ENCODE measurements at regions not wholly inside any gene's neighbourhood (a gene's known extent, or its start where the extent isn't known, plus 50 kb on each side); places are given as distances from the start of the nearest gene placed in this dataset.
"Not testable (repeated sequence)": the region's sequence is repeated elsewhere in the genome, so short reads cannot be mapped to it uniquely, and the experiment has no call there.

GRCh38 chr7:156516791-156517378, 123.7 kb upstream of the RNF32 start:
- intact Hi-C loops (cut with micrococcal nuclease): no loop called here

- intact Hi-C loops (cut with micrococcal nuclease): no loop called here
Observed at GRCh38 chr7:156515911-156516790, 124.4 kb upstream of the RNF32 start.

- intact Hi-C loops (cut with micrococcal nuclease): no loop called here
Observed at GRCh38 chr7:156514851-156515250, 125.7 kb upstream of the RNF32 start.

GRCh38 chr7:156511426-156511825, 129.1 kb upstream of the RNF32 start:
- intact Hi-C loops (cut with micrococcal nuclease): no loop called here

GRCh38 chr7:156510966-156511365, 129.6 kb upstream of the RNF32 start:
- intact Hi-C loops (cut with micrococcal nuclease): no loop called here

- intact Hi-C loops (cut with micrococcal nuclease): no loop called here
Observed at GRCh38 chr7:156509216-156509615, 131.4 kb upstream of the RNF32 start.

- intact Hi-C loops (cut with micrococcal nuclease): no loop called here
Observed at GRCh38 chr7:156505876-156506275, 134.7 kb upstream of the RNF32 start.

- intact Hi-C loops (cut with micrococcal nuclease): no loop called here
Observed at GRCh38 chr7:156504687-156505545, 135.7 kb upstream of the RNF32 start.

- intact Hi-C loops (cut with micrococcal nuclease): no loop called here
Observed at GRCh38 chr7:156504006-156504405, 136.6 kb upstream of the RNF32 start.

GRCh38 chr7:156503196-156503595, 137.4 kb upstream of the RNF32 start:
- intact Hi-C loops (cut with micrococcal nuclease): no loop called here

GRCh38 chr7:156501815-156502214, 138.8 kb upstream of the RNF32 start:
- intact Hi-C loops (cut with micrococcal nuclease): not testable (repeated sequence)

- intact Hi-C loops (cut with micrococcal nuclease): no loop called here
Observed at GRCh38 chr7:156499247-156499881, 141.2 kb upstream of the RNF32 start.

GRCh38 chr7:156497776-156498509, 142.6 kb upstream of the RNF32 start:
- intact Hi-C loops (cut with micrococcal nuclease): no loop called here

GRCh38 chr7:156496865-156497264, 143.7 kb upstream of the RNF32 start:
- intact Hi-C loops (cut with micrococcal nuclease): no loop called here

- intact Hi-C loops (cut with micrococcal nuclease): no loop called here
Observed at GRCh38 chr7:156496363-156496769, 144.2 kb upstream of the RNF32 start.

- intact Hi-C loops (cut with micrococcal nuclease): no loop called here
Observed at GRCh38 chr7:156494960-156495359, 145.6 kb upstream of the RNF32 start.

GRCh38 chr7:156493942-156494341, 146.6 kb upstream of the RNF32 start:
- intact Hi-C loops (cut with micrococcal nuclease): no loop called here

GRCh38 chr7:156492170-156492569, 148.4 kb upstream of the RNF32 start:
- intact Hi-C loops (cut with micrococcal nuclease): no loop called here

GRCh38 chr7:156491435-156491834, 149.1 kb upstream of the RNF32 start:
- intact Hi-C loops (cut with micrococcal nuclease): no loop called here

- intact Hi-C loops (cut with micrococcal nuclease): no loop called here
Observed at GRCh38 chr7:156490021-156490800, 150.4 kb upstream of the RNF32 start.
